A673 (cell line): ENCODE measurements at regions not wholly inside any gene's neighbourhood (a gene's known extent, or its start where the extent isn't known, plus 50 kb on each side); places are given as distances from the start of the nearest gene placed in this dataset.

Source experiments
- BruUV-seq: library from RNA; stranded (reverse); fragments of 400-500 nt; replicated peaks from 2 replicates; lab custom pipeline; 2021; lab: Mats Ljungman, UMichigan
- CTCF ChIA-PET: fragments of 300-600 bp; sonication (Branson Sonifier 250); formaldehyde crosslinking; loops from one replicate; lab custom pipeline; 2022; ENCODE audit warnings: antibody characterized with exemption; lab: Charles Lee
- POLR2A ChIA-PET: fragments of 300-600 bp; sonication (Branson Sonifier 250); formaldehyde crosslinking; loops from one replicate; lab custom pipeline; 2022; ENCODE audit warnings: antibody characterized with exemption; ENCODE audit not compliant: low non-redundant PET; lab: Charles Lee
- DNase-seq: peaks from one replicate; pipeline ENCODE4 v3.0.0-alpha.2; 2015; ENCODE audit warnings: low spot score
- H3K27ac ChIP-seq: fragments of 200-600 bp; sonication (generic); 2 replicates; pipeline ENCODE4 v1.5.1; 2016; ENCODE audit warnings: mixed run types, low read depth, mild to moderate bottlenecking, mixed read lengths, antibody characterized with exemption, low read length; ENCODE audit not compliant: poor library complexity, severe bottlenecking
- H3K27me3 ChIP-seq: fragments of 200-600 bp; sonication (generic); replicated peaks from 2 replicates; pipeline ENCODE4 v1.6.1; 2017; ENCODE audit warnings: mixed run types, low read depth, mild to moderate bottlenecking, mixed read lengths, antibody characterized with exemption, low read length; ENCODE audit not compliant: insufficient read depth, poor library complexity
- H3K36me3 ChIP-seq: fragments of 200-600 bp; sonication (generic); 2 replicates; pipeline ENCODE4 v1.6.1; 2016; ENCODE audit warnings: mixed run types, mild to moderate bottlenecking, mixed read lengths, antibody characterized with exemption, low read length; ENCODE audit not compliant: insufficient read depth, poor library complexity, severe bottlenecking
- H3K4me1 ChIP-seq: fragments of 200-600 bp; sonication (generic); 2 replicates; pipeline ENCODE4 v1.6.1; 2017; ENCODE audit warnings: mixed run types, mild to moderate bottlenecking, mixed read lengths, antibody characterized with exemption, low read length; ENCODE audit not compliant: insufficient read depth, poor library complexity, severe bottlenecking
- H3K4me3 ChIP-seq: fragments of 200-600 bp; sonication (generic); 2 replicates; pipeline ENCODE4 v1.5.1; 2016; ENCODE audit warnings: low read depth, mixed run types, mild to moderate bottlenecking, mixed read lengths, low read length; ENCODE audit not compliant: poor library complexity, severe bottlenecking
- H3K9me3 ChIP-seq: fragments of 200-600 bp; sonication (generic); 2 replicates; pipeline ENCODE4 v1.6.1; 2016; ENCODE audit warnings: mixed run types, low read depth, mild to moderate bottlenecking, mixed read lengths, antibody characterized with exemption, low read length; ENCODE audit not compliant: poor library complexity, severe bottlenecking
- CTCF ChIP-seq: fragments of 300-800, 200-600 bp; sonication (generic); conservative IDR thresholded peaks from 2 replicates; pipeline ENCODE4 v1.5.1; 2017; ENCODE audit warnings: low read depth, mild to moderate bottlenecking, antibody characterized with exemption, low read length, moderate library complexity, mixed read lengths
- EZH2 ChIP-seq: fragments of 200-600 bp; sonication (generic); IDR thresholded peaks from 2 replicates; pipeline ENCODE4 v1.6.1; 2017; ENCODE audit warnings: borderline replicate concordance, low read depth, mild to moderate bottlenecking, mixed read lengths, antibody characterized with exemption, low read length; ENCODE audit not compliant: poor library complexity, severe bottlenecking
- intact Hi-C: fragments of 100-400 bp; cut with micrococcal nuclease; formaldehyde crosslinking; loops from one replicate; pipeline ENCODE4 v1.10.0; 2022; ENCODE audit not compliant: unreplicated experiment

- POLR2A ChIA-PET, result no interaction called here
- no peaks in the 10 kb centered on the region for H3K9me3 ChIP-seq
- H3K27ac ChIP-seq, result no peak overlapping the region
- intact Hi-C loops, result no loop called here
- H3K4me1 ChIP-seq, result no peaks in the 10 kb centered on the region
- H3K27me3 ChIP-seq, result peaks cover 12% of the 10 kb centered on the region
- no peaks in the 10 kb centered on the region for H3K36me3 ChIP-seq
- H3K4me3 ChIP-seq, result no peak overlapping the region
- no TSS peak for BruUV-seq
- CTCF ChIA-PET, result no interaction called here
- TF ChIP-seq EZH2 (no peak), CTCF (no peak)
- no peak for DNase-seq
These were observed 113.5 kb upstream of the GUCY1A2 start for GRCh38 chr11:107131756-107132155.

DNA sequence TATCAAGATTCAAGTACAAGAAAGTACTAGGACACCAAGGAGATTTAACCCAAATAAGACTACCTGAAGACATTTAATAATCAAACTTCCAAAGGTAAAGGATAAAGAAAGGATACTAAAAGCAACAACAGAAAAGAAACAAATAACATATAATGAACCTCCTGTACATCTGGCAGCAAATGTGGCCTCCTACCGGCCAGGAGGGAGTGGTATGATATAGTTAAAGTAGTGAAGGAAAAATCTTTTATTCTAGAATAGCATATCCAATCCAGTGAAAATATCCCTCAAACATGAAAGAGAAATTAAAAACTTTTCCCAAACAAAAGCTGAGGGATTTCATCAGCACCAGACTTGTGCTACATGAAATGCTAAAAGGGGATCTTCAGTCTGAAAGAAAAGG, 104.7 kb upstream of the GUCY1A2 start:
- Histone ChIP-seq H3K27ac (no peak overlapping the region), H3K9me3 (no peaks in the 10 kb centered on the region), H3K27me3 (no peaks in the 10 kb centered on the region), H3K36me3 (no peaks in the 10 kb centered on the region), H3K4me1 (no peaks in the 10 kb centered on the region), H3K4me3 (no peak overlapping the region)
- TF ChIP-seq CTCF (no peak), EZH2 (no peak)
- intact Hi-C loops, result no loop called here
- no TSS peak for BruUV-seq
- CTCF ChIA-PET, result no interaction called here
- DNase-seq, result no peak
- POLR2A ChIA-PET, result interaction anchor here (0.8 kb wide), 1 partner anchor 61 kb away, joined by 3 read pairs; no protein-coding TSS in a partner anchor

DNA sequence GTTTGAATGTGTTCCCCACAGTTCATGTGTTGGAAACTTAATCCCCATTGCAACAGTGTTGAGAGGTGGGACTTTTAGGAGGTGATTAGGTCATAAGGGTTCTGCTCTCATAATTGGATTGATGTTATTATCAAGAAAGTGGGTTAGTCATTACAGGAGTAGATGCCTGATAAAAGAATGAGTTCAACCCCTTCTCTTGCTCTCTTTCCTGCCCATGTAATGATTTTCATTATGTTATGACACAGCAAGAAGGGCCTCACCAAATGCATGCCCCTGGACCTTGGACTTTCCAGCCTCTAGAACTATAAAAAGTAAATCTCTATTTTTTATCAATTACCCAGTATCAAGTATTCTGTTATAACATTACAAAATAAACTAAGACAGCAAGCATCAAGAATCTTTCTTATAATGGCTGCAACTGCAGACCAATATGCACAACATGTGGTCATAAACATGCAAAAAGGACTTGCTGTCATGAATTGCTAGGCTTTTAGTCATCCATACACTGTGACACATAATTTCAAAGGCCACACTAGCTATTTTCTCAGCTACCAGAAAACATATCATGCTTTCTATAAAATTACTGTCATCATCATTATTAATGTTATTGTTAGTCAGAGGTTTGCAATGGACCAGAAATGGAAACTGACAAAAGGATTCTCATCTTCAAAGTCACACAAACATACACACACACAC, 99.9 kb upstream of the GUCY1A2 start:
- H3K27me3 ChIP-seq, result no peaks in the 10 kb centered on the region
- BruUV-seq, result no TSS peak
- no peak overlapping the region for H3K27ac ChIP-seq
- ChIA-PET POLR2A (no interaction called here), CTCF (no interaction called here)
- no peak for DNase-seq
- no peak overlapping the region for H3K4me3 ChIP-seq
- H3K9me3 ChIP-seq, result no peaks in the 10 kb centered on the region
- TF ChIP-seq CTCF, result no peak
- no peak for TF ChIP-seq EZH2
- intact Hi-C loops, result no loop called here
- H3K36me3 ChIP-seq, result no peaks in the 10 kb centered on the region
- H3K4me1 ChIP-seq, result no peaks in the 10 kb centered on the region
